AG09309 (cell line): ENCODE measurements at regions not wholly inside any gene's neighbourhood (a gene's known extent, or its start where the extent isn't known, plus 50 kb on each side); places are given as distances from the start of the nearest gene placed in this dataset.

Source experiments
- DNase-seq: peaks from one replicate; pipeline ENCODE4 v3.0.0-alpha.2; 2010; ENCODE audit warnings: low read depth
- H3K4me3 ChIP-seq: 2 replicates; pipeline ENCODE4 v1.5.1; 2011; ENCODE audit warnings: mild to moderate bottlenecking, low read depth, low read length, moderate library complexity; ENCODE audit not compliant: control insufficient read depth
- CTCF ChIP-seq: IDR thresholded peaks from 2 replicates; pipeline ENCODE4 v1.5.1; 2011; ENCODE audit warnings: mild to moderate bottlenecking, low read depth, low read length, inconsistent platforms; ENCODE audit not compliant: insufficient read depth, control insufficient read depth; ENCODE audit errors: missing control alignments

- no peak for TF ChIP-seq CTCF
- no peak for DNase-seq
- H3K4me3 ChIP-seq = no peak overlapping the region
Observed at GRCh38 chr2:18998491-18998890, 359.9 kb downstream of the OSR1 start.

DNA sequence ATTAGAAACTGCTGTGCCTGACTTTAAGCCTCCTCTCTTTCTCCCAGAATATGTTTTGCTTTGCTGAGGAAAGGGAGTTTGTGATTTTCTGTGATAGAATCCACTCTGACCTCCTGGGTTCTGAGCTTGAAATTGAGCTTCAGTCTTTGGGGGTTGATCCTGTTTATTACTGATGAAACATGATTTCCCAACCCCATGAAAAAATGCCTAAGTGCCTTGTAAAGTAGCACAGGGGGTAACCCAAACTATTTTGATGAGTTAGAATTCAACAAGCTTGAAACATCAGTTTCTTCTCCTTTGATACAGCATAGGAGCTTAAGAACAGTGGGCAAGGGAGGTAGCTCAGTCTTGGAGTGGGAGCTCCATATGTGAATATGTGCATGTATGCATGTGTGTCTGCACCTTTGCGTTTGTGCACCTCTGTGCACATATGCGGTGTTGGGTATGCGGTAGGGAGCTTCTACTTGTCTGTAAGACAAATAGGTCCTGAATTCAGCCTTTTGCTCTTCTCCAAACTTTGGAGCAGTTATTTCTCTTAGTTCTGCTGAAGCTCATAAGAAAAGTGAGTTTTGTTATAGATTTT lies 364.6 kb downstream of the OSR1 start:
- H3K4me3 ChIP-seq = no peak overlapping the region
- peak; percentile 57 for DNase-seq
- no peak for TF ChIP-seq CTCF

DNA sequence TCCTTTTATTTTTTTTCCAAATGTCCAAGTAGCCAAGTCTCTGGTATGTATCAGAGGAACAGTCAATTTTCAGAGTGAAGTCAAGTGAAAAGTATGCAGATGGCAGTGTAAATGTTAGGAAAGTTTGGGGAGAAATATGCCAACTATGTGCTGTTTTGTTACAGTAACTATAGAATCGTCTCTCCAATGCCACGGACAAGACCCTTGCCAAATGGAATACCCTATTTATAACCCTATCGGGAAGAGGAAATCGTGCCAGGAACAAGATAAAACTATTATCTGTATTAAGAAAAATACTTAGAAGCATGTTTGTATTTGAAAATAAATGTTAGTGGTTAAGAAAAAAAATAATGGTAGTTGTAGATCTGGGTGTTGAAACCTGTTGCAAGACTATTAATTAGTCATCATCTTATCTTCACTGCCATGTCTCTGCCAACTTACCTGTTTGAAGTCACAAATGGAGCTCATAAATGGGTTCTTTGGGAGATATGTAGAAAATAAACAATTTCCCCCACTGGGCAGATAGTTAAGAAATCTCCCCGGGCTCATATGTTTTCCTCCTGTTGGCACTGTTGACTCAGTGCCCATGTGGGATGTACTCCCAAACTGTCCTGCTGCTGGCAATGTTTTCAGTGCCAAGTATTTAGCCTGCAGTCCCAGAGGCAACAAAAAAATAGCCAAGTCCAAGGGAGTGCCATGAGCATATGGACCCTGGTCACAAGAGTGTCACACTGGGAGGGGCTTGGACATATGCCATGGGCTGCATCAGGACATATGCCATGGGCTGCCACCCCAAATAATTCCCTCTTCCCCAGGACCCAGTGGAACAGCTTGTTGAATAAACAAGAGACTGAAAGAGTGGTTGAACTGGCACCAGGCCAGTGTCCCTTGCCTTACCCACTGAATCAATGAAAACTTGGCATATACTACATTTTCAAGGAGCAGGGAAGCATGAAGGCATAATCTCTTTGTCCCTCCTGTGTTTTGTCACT lies 366.9 kb downstream of the OSR1 start:
- TF ChIP-seq CTCF = no peak
- peak; percentile 89 for DNase-seq
- H3K4me3 ChIP-seq = no peak overlapping the region

- no peak for DNase-seq
- no peak for TF ChIP-seq CTCF
- no peak overlapping the region for H3K4me3 ChIP-seq
Observed at GRCh38 chr2:18988631-18989232, 369.7 kb downstream of the OSR1 start.

- peak; percentile 83 for DNase-seq
- TF ChIP-seq CTCF = no peak
Observed at GRCh38 chr2:18987592-18988073, 370.8 kb downstream of the OSR1 start.

GRCh38 chr2:18987016-18987415 lies 371.4 kb downstream of the OSR1 start:
- TF ChIP-seq CTCF = no peak
- H3K4me3 ChIP-seq = no peak overlapping the region
- DNase-seq = no peak

More at GRCh38 chr2:18987592-18988073, 370.8 kb downstream of the OSR1 start:
- no peak overlapping the region for H3K4me3 ChIP-seq
